ENCODE measurements at regions not wholly inside any gene's neighbourhood (a gene's known extent, or its start where the extent isn't known, plus 50 kb on each side); places are given as distances from the start of the nearest gene placed in this dataset.

DNA sequence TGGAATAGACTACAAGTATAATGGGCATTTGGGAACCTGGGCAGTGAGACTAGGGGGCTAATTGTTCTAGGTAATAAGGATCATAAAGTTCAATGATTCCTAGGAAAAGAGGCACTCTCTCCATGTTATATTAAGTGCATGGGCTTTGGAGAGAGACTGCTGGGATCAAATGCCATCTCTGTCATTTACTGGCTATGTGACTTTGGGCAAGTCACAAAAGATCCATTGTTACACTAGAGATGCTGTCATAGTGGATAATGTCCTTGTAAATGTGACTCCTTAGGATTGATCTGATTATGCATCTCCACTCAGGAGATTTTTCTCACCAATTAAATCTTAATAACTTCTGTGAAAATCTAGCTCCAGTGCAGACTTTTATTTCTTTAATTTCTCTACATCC is 156.3 kb upstream of the CACNA2D1 start:
- TF ChIP-seq POLR2A (IDR thresholded peaks at IDR 0.05; ENCODE audit: low read depth, low read length) (no peak), CTCF (IDR thresholded peaks at IDR 0.05; ENCODE audit: extremely low read depth in 1 of 2, insufficient read depth in 1 of 2, low read depth in 1 of 2, low read length in 2 of 2) (no peak), POLR2AphosphoS5 (IDR thresholded peaks at IDR 0.05; ENCODE audit: insufficient read depth, low read depth, low read length) (no peak)
